OCI-LY7 (cell line): ENCODE measurements at regions not wholly inside any gene's neighbourhood (a gene's known extent, or its start where the extent isn't known, plus 50 kb on each side); places are given as distances from the start of the nearest gene placed in this dataset.

Experiments used
- BruUV-seq: library from RNA; stranded (reverse); fragments of 400-500 nt; replicated peaks from 2 replicates; lab custom pipeline; 2021; lab: Mats Ljungman, UMichigan
- CTCF ChIA-PET: fragments of 300-600 bp; sonication (Branson Sonifier 250); formaldehyde crosslinking; loops from one replicate; lab custom pipeline; 2022; ENCODE audit warnings: antibody characterized with exemption; ENCODE audit not compliant: unreplicated experiment; lab: Charles Lee
- POLR2A ChIA-PET: fragments of 300-600 bp; sonication (Branson Sonifier 250); formaldehyde crosslinking; loops from one replicate; lab custom pipeline; 2022; ENCODE audit warnings: antibody characterized with exemption; lab: Charles Lee
- DNase-seq: peaks from one replicate; pipeline ENCODE4 v3.0.0-alpha.2; 2015; ENCODE audit warnings: low spot score
- H2AFZ ChIP-seq: fragments of 200-600 bp; sonication (generic), shearing (Covaris generic); 2 replicates; pipeline ENCODE4 v1.6.1; 2014; ENCODE audit warnings: mild to moderate bottlenecking, antibody characterized with exemption, low read length, moderate library complexity
- H3K27ac ChIP-seq: fragments of 200-600 bp; sonication (generic); 2 replicates; pipeline ENCODE4 v1.5.1; 2014; ENCODE audit warnings: mixed run types, low read depth, mild to moderate bottlenecking, moderate library complexity, low read length, inconsistent platforms; ENCODE audit not compliant: poor library complexity, severe bottlenecking
- H3K36me3 ChIP-seq: fragments of 200-600 bp; sonication (generic); 2 replicates; pipeline ENCODE4 v1.6.1; 2014; ENCODE audit warnings: mild to moderate bottlenecking, antibody characterized with exemption, low read length, moderate library complexity, mixed read lengths; ENCODE audit not compliant: insufficient read depth
- H3K4me1 ChIP-seq: fragments of 200-600 bp; sonication (generic); 2 replicates; pipeline ENCODE4 v1.5.1; 2014; ENCODE audit warnings: mild to moderate bottlenecking, low read length; ENCODE audit not compliant: insufficient read depth, poor library complexity, severe bottlenecking
- H3K4me2 ChIP-seq: fragments of 200-600 bp; sonication (generic); 2 replicates; pipeline ENCODE4 v1.6.1; 2014; ENCODE audit warnings: mild to moderate bottlenecking, low read length
- H3K4me3 ChIP-seq: fragments of 200-600 bp; sonication (generic); 2 replicates; pipeline ENCODE4 v1.5.1; 2014; ENCODE audit warnings: mild to moderate bottlenecking, low read depth, low read length; ENCODE audit not compliant: poor library complexity, severe bottlenecking
- H3K79me2 ChIP-seq: fragments of 200-600 bp; sonication (generic); 2 replicates; pipeline ENCODE4 v1.6.1; 2016; ENCODE audit warnings: low read depth, mild to moderate bottlenecking, low read length, moderate library complexity, mixed read lengths; ENCODE audit not compliant: insufficient read depth
- H3K9me2 ChIP-seq: fragments of 200-600 bp; sonication (generic); 2 replicates; pipeline ENCODE4 v1.6.1; 2016; ENCODE audit warnings: mild to moderate bottlenecking, low read length, mixed read lengths; ENCODE audit not compliant: insufficient read depth
- H3K9me3 ChIP-seq: fragments of 200-600 bp; sonication (generic); 2 replicates; pipeline ENCODE4 v1.6.1; 2014; ENCODE audit warnings: mild to moderate bottlenecking, mixed run types, low read length, mixed read lengths
- H4K20me1 ChIP-seq: fragments of 200-600 bp; sonication (generic); 2 replicates; pipeline ENCODE4 v1.6.1; 2014; ENCODE audit warnings: mild to moderate bottlenecking, antibody characterized with exemption, low read length, moderate library complexity, mixed read lengths; ENCODE audit not compliant: insufficient read depth
- EZH2phosphoT487 ChIP-seq: fragments of 200-600 bp; sonication (generic); IDR thresholded peaks from 2 replicates; pipeline ENCODE4 v1.6.1; 2018; ENCODE audit warnings: low read depth, borderline replicate concordance, mild to moderate bottlenecking, mixed run types, antibody characterized with exemption, low read length, moderate library complexity, mixed read lengths
- intact Hi-C: fragments of 100-400 bp; cut with micrococcal nuclease; formaldehyde crosslinking; loops from one replicate; pipeline ENCODE4 v1.10.0; 2022; ENCODE audit not compliant: unreplicated experiment
- TF ChIP-seq, protein P1 (sequence below): fragments of 200-600 bp; sonication (generic); conservative IDR thresholded peaks from 2 replicates; pipeline ENCODE4 v1.5.1; 2014; ENCODE audit warnings: mild to moderate bottlenecking, antibody characterized with exemption, low read length, moderate library complexity, mixed read lengths

GRCh38 chr12:73106296-73106695 lies 834.1 kb downstream of the TRHDE start:
- no peaks in the 10 kb centered on the region for H4K20me1 ChIP-seq
- H3K4me1 ChIP-seq, result no peaks in the 10 kb centered on the region
- H3K9me3 ChIP-seq, result no peaks in the 10 kb centered on the region
- H2AFZ ChIP-seq, result no peak overlapping the region
- intact Hi-C loops, result no loop called here
- no peak overlapping the region for H3K4me3 ChIP-seq
- no peak for DNase-seq
- ChIA-PET POLR2A (no interaction called here), CTCF (no interaction called here)
- no TSS peak for BruUV-seq
- no peaks in the 10 kb centered on the region for H3K9me2 ChIP-seq
- H3K4me2 ChIP-seq, result no peak overlapping the region
- no peaks in the 10 kb centered on the region for H3K36me3 ChIP-seq
- TF ChIP-seq EZH2phosphoT487, result no peak
- TF ChIP-seq, protein P1, sequence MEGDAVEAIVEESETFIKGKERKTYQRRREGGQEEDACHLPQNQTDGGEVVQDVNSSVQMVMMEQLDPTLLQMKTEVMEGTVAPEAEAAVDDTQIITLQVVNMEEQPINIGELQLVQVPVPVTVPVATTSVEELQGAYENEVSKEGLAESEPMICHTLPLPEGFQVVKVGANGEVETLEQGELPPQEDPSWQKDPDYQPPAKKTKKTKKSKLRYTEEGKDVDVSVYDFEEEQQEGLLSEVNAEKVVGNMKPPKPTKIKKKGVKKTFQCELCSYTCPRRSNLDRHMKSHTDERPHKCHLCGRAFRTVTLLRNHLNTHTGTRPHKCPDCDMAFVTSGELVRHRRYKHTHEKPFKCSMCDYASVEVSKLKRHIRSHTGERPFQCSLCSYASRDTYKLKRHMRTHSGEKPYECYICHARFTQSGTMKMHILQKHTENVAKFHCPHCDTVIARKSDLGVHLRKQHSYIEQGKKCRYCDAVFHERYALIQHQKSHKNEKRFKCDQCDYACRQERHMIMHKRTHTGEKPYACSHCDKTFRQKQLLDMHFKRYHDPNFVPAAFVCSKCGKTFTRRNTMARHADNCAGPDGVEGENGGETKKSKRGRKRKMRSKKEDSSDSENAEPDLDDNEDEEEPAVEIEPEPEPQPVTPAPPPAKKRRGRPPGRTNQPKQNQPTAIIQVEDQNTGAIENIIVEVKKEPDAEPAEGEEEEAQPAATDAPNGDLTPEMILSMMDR, result no peak
- no peaks in the 10 kb centered on the region for H3K79me2 ChIP-seq
- H3K27ac ChIP-seq, result no peak overlapping the region

GRCh38 chr12:73106896-73107295 lies 834.7 kb downstream of the TRHDE start:
- no TSS peak for BruUV-seq

GRCh38 chr12:73110816-73111215 lies 838.6 kb downstream of the TRHDE start:
- Histone ChIP-seq H3K79me2 (no peaks in the 10 kb centered on the region; the same call in 1 of the 2 replicates), H3K4me2 (no peak overlapping the region), H3K4me3 (no peak overlapping the region), H2AFZ (no peak overlapping the region), H3K9me3 (no peaks in the 10 kb centered on the region), H3K4me1 (no peaks in the 10 kb centered on the region), H3K36me3 (no peaks in the 10 kb centered on the region), H3K27ac (no peak overlapping the region), H4K20me1 (no peaks in the 10 kb centered on the region), H3K9me2 (no peaks in the 10 kb centered on the region)
- no peak for DNase-seq
- intact Hi-C loops, result no loop called here
- ChIA-PET POLR2A (no interaction called here), CTCF (no interaction called here)
- TF ChIP-seq EZH2phosphoT487, result no peak
- TF ChIP-seq, protein P1, result no peak
- no TSS peak for BruUV-seq

More at GRCh38 chr12:73106896-73107295, 834.7 kb downstream of the TRHDE start:
- H3K4me2 ChIP-seq, result no peak overlapping the region
- H3K27ac ChIP-seq, result no peak overlapping the region
- H3K9me3 ChIP-seq, result no peaks in the 10 kb centered on the region
- no peak overlapping the region for H2AFZ ChIP-seq
- no peaks in the 10 kb centered on the region for H3K4me1 ChIP-seq
- H3K9me2 ChIP-seq, result no peaks in the 10 kb centered on the region
- no peak for TF ChIP-seq EZH2phosphoT487
- TF ChIP-seq, protein P1, result no peak
- CTCF ChIA-PET, result no interaction called here
- H3K36me3 ChIP-seq, result no peaks in the 10 kb centered on the region
- intact Hi-C loops, result no loop called here
- DNase-seq, result no peak
- no peaks in the 10 kb centered on the region for H4K20me1 ChIP-seq
- H3K79me2 ChIP-seq, result no peaks in the 10 kb centered on the region
- POLR2A ChIA-PET, result no interaction called here
- no peak overlapping the region for H3K4me3 ChIP-seq
